CD4-positive, alpha-beta T cell treated with Interleukin-21 for 1 hour (primary cell): ENCODE measurements at regions not wholly inside any gene's neighbourhood (a gene's known extent, or its start where the extent isn't known, plus 50 kb on each side); places are given as distances from the start of the nearest gene placed in this dataset.
"Not testable (repeated sequence)": the region's sequence is repeated elsewhere in the genome, so short reads cannot be mapped to it uniquely, and the experiment has no call there.

Source experiments
- DNase-seq: peaks from one replicate; pipeline ENCODE4 v3.0.0-alpha.2; 2020

- no peak for DNase-seq
These were observed 159.1 kb upstream of the WDR1 start for GRCh38 chr4:10275696-10276095.

DNA sequence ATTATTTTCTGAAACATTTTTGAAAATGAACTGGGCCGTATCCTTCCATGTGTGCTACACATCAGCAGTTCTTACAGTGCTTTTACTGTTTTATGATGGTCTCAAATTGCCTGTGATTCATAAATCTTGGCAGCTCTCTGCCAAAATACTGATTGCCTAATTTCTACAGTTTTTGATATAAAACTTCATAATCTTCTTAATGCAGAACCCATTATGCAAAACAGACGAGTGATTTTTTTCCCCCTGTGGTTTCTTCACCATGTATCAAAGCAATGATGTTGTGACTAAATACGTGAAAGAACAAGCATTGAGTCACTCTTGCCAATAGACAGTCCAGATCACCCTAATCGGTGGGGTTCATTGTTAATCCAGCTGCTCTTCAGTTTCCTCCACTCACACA is 156.4 kb upstream of the WDR1 start:
- no peak for DNase-seq

DNA sequence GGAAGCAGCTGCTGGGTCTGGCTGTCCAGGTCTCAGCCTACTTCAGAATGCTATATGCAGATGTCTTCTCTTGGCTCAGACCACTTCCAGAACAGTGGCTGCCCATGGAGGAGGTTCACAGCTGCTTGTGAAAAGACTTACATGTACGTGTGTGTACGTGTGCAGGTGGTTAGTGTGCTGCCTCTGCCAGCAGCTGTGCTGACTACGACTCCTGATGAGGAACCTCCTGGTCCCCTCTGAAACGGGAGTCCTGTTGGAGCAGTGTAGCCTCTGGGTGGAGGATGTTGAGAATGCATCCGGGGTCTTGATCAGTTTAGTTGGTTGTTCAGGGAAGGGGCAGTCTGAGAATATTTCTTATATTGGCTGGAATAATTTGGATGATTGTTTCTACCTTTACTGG is 155.9 kb upstream of the WDR1 start:
- DNase-seq: no peak

DNA sequence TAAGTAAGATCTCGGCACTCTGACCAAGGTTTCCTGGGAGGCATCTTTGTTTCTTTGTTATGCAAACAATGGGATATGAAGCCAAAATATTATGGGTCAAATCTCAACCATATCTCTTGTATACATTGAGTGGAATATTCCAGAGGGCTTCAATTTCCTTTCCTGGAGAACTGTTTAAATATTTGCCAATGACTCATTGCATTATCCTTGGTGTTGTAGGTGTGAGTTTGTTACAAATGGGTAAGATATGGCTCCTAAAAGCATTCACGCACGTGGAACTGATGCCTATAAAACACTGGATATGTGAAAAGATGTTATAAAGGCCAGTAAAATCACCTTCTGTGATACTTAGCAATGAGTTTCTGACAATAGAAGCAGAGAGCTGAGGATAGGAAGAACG is 150.5 kb upstream of the WDR1 start:
- DNase-seq: no peak

DNA sequence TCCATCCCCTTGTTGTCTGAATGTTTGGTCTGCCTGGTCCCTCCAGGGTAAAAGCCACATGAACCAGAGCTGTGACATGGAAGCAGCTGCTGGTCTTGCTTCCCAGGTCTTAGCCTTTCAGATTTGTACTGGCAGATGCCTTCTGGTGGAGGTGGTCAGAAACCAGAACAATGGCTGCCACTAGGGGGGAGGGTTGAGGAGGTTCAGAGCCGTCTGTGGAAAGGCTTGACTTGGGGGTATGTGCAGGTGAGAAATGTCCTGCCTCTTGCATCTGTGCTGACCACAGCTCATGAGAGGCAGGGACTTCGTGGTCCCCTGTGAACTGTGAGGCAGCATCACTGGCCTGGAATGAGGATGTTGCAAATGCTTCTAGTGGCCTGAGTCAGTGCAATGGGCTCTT is 144.2 kb upstream of the WDR1 start:
- no peak for DNase-seq

DNA sequence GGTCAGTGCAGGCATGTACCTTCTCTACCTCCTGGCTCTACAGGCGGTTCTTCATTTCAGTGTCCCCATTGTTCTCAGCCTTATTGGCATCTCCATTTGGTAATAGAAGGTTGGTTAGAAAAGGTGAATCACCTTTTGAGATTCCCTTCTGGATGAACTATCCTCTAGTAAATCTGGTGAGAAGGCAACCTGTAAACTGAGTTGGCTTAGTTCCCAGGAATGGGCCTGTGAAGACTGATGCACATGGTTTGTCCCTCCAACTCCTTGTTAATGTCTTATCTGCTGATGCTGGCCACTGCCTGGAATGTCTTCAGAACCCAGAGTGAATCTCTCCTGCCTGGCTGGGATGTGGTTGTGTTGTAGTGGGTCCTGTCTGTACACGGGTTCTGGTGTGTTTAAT is 143.4 kb upstream of the WDR1 start:
- no peak for DNase-seq

GRCh38 chr4:10256203-10256602 is 139.6 kb upstream of the WDR1 start:
- no peak for DNase-seq

GRCh38 chr4:10253765-10254164 is 137.2 kb upstream of the WDR1 start:
- DNase-seq: no peak

- no peak for DNase-seq
These were observed 129.2 kb upstream of the WDR1 start for GRCh38 chr4:10245751-10246150.

- no peak for DNase-seq
These were observed 127.3 kb upstream of the WDR1 start for GRCh38 chr4:10243856-10244255.

DNA sequence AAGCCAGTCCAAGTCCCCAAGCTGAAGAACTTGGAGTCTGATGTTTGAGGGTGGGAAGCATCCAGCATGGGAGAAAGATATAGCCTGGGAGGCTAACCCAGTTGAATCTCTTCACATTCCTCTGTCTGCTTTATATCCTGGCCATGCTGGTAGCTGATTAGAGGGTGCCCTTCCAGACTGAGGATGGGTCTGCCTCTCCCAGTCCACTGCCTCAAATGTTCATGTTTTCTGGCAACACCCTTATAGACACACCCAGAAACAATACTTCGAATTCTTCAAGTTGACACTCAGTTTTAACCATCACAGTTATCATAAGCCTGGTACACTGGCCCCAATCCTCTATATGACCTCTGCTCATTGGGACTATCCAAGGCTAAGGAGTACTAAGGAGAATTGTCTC is 124.1 kb upstream of the WDR1 start:
- no peak for DNase-seq

GRCh38 chr4:10239982-10240654 is 123.5 kb upstream of the WDR1 start:
- DNase-seq: no peak

- DNase-seq: no peak
These were observed 120.5 kb upstream of the WDR1 start for GRCh38 chr4:10237131-10237530.

GRCh38 chr4:10232114-10232513 is 115.5 kb upstream of the WDR1 start:
- DNase-seq: no peak

DNA sequence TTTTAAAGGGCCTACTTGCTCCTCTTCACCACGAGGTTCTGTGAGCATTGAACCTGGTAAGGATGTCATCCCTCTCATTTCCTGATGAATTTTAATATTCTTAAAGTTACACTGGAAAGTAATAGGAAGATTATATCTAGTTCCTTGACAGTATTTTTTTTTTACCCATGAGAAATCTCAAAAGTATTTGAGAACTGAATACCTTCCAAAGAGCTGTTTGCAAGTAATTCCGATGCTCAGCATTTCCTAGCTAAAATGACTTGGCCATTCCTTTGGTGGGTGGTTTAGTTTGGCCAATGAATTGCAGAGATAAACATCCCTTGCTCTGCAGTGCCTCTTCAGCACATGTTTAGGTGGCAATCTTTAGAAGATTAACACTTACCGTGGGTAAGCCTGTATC is 110.2 kb upstream of the WDR1 start:
- no peak for DNase-seq

DNA sequence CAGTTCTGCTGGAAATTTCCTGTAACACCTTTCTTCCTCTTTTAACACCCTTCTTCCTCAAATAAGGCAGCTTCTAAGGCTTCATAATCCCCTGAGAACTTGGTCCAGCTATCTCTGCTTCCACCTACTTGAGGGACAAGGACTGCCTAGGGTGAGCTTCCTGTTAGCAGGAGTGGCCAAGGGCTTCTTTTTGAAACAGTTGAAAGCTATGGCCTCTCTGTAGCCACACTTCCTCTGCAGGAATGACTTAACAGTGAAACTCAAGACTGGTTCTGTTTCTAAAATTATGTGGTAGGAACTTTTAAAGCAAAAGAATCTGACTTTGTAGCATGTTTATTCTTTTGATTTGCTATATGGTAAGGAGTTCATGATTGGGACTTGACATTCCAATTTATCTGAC is 108.5 kb upstream of the WDR1 start:
- no peak for DNase-seq

DNA sequence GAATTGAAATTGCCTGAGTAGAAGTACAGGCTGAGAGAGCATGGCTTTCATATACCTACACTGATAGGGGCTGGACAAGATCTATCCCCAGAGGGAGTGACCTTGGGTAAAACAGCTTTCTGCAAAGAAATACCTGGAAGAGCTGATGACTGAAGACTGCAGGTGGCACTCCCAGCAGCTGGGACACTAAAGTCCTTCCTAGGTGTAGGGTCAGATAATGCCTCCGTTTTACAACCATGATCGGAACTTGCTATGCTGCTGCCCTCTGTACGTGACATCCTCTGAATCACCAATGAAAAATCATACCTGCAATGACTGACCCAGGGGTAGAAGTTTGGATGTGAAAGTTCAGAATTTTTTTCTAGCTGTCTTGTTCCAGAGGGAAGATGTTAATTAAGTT is 107.2 kb upstream of the WDR1 start:
- no peak for DNase-seq

DNA sequence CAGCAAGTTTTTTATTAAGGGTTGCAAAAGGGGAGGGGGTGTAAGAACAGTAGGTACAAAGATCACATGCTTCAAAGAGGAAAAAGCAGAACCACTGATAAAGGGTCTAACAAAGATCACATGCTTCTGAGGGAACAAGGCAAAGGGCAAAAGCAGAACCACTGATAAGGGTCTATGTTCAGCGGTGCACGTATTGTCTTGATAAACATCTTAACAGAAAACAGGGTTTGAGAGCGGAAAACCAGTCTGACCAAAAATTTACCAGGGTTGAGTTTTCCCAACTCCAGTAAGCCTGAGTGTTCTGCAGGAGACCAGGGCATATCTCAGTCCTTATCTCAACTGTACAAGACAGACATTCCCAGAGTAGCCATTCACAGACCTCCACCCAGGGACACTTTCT is 96.9 kb upstream of the WDR1 start:
- DNase-seq: not testable (repeated sequence)

GRCh38 chr4:10212901-10213300 is 96.3 kb upstream of the WDR1 start:
- DNase-seq: no peak

GRCh38 chr4:10212400-10212799 is 95.8 kb upstream of the WDR1 start:
- no peak for DNase-seq

DNA sequence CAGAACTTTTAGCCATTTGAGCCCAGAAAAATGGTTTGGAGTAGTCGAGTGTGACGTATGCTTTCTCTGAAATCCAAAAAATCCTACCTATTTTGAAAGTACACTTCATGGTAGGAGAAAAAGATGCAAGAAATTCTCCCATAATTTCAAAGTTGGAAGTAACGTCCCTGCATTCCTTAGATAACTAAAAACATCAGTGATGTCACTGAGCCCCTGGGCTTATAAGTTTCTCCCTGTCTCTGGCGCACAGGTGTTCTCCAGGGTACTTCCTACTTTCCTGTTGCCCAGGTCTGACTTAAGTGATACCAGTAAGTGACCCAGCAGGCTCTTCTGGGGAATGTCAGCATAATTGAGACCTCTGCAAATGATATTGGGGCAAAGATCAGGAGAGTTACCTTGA is 90.5 kb upstream of the WDR1 start:
- no peak for DNase-seq

DNA sequence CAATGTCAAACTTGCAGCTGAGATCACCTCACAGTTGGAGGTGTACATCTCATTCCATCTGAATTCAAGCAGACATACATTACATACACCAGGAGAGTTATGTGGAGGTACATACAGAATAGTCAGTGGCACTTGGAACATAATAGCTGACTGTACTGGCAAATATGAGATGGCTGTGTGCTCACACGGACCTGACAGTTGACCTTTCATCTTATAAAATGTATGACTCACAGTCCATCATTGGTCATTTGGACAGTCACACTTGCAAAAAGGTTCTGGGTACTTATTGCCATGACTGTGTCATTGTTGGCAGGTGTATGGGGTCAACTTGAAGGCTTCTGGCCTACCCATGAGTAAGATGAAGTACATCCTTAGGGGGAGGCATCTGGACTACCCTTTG is 88.6 kb upstream of the WDR1 start:
- DNase-seq: no peak

GRCh38 chr4:10204401-10205058 is 87.9 kb upstream of the WDR1 start:
- no peak for DNase-seq

- DNase-seq: no peak
These were observed 87.3 kb upstream of the WDR1 start for GRCh38 chr4:10203851-10204250.
